Middle frontal gyrus (tissue), 1 donor: ENCODE measurements at regions not wholly inside any gene's neighbourhood (a gene's known extent, or its start where the extent isn't known, plus 50 kb on each side); places are given as distances from the start of the nearest gene placed in this dataset.

ENCODE experiments used
- DNase-seq: peaks from one replicate; pipeline ENCODE4 v3.0.0-alpha.2; 2015; ENCODE audit warnings: low spot score; ENCODE audit errors: extremely low spot score

DNA sequence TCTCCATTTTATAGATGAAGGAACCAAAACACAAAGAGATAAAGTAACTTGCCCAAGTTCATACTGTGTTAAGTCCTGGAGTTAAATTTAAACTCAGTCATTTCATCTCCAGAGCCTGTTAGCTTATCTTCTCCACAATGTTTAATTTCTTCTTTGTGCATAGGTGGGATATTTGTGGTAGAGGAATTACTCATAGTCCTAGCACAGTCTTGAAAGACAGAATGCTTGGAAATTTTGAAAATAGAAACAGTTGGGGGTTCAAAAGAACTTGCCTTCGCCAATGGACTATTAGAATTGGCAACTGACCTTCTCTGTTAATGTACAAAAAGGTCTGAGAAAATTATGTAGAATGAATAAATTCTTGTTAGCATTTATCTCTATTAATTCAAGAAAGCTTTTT is 832.0 kb upstream of the PRMT6 start:
- no peak for DNase-seq

DNA sequence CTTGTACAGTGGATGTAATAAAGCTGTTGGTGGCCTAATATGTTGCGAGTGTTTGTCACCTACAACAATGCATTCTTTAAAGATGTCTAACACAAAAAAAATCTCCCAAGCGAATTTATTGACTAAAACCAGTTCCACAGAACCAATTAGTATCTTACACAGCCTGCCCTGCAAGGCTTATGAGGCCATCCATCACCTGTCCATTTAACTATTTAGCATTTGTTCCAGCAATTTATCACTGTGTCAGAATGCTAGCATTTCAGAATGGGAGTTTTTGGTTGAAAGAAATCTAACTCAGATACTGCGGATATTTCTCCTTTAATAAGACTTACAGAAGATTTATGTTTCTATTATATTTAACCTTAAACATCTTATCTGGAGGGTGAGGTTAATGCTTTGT is 831.1 kb upstream of the PRMT6 start:
- DNase-seq, result no peak

DNA sequence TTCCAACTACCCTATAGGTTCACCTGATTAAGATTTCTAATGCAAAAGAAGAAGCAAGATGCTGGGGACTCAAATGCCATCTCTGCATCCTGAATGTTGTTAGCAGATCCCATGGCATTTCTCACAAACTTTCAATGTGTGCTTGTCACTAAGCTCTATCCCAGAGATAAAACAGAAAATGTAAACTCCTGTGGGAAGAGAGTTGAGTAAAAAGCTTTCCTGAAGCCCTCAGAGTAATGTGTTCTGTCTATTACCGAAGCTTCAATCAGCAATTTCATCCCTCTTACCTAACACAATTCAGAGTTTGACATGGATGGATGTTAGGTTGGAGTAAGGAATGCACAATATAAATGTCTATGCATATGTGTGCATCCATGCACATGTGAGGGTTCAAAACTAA is 829.9 kb upstream of the PRMT6 start:
- no peak for DNase-seq

DNA sequence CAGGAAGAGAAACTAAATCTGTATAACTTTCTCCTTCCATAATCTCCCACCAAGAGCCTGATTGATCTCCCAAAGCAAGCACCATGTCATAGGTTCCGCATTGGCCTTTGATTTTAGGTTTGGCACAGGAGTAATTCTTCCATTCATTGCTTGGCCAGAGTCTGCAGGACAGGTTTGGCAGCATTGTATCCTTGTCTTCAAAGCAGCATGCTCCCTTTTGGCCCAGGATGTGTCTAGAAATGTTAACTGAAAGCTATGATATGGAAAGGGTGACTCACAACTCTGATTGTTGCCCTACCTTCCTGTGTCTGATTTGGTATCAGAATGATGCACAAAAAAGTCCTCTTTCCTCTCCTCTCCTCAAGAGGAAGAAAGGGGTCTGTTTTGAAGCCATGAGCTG is 824.3 kb upstream of the PRMT6 start:
- DNase-seq, result no peak

DNA sequence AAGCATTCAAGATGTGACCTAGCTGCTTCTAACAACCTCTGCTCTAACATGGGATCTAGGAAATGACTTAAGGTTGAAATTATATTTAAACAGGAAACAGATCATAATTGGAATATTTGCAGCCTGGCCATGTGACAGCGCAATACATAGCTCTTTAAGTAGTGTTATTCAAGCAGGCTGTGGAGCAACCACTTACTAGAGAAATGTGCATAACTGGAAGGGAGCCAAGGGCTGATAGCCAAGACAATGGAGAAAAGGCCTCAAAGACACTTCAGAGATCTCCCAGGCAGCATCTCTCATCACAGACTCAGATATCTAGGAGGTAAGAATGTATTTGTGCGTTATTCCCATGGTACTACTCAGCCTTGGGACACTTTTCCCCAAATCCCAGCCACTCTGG is 823.0 kb upstream of the PRMT6 start:
- no peak for DNase-seq

DNA sequence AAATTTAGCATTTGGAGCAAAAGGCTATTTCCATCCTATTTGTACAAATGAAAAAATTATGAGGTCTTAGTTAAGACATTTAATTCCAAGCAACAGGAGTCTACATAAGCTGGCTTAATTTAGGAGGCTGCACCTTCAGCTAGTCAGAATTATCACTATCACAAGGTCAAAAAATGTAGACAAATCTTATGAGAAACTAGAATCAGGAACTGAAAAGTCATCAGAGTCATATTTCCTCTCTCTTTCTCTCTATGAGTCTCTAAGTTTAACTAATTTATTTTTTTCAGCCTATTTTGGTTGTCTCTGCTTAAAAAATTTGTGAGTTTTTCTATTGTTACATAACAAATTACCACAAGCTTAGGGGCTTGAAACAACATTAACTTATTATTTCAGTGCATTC is 807.1 kb upstream of the PRMT6 start:
- no peak for DNase-seq

DNA sequence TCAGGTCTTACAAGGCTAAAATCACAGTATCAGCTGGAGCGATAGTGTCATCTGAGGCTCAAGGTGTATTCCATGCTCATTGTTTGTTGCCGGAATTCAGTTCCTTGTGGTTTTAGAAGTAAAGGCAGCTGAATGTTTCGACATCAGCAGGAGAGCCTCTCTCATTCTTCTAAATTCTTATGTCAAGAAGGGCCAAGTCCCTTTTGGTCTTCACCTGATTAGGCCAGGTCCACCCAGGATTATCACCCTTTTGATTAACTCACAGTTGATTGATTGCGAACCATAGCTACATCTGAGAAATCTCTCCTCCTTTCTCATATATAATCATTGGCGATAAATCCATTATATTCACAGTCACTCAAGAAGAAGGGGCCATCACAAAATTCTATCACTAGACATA is 806.7 kb upstream of the PRMT6 start:
- no peak for DNase-seq

DNA sequence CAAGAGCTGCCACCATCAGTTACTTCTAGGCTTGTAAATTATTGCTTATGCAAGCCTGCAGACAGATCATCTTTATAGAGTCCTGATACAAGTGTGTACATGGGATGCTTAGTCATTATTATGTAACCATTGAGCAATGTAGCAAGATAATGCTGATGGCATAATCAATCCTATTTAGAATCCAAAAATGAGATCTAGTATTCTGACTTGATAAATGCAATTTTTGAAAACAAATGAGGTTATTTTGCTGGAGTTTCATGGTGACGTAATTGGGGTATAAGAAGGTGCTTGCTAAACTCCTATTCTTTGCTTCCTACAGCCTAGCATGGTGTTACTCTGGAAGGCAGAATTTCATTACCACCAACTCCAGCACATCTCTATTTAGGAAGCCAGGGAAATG is 801.7 kb upstream of the PRMT6 start:
- DNase-seq, result no peak

DNA sequence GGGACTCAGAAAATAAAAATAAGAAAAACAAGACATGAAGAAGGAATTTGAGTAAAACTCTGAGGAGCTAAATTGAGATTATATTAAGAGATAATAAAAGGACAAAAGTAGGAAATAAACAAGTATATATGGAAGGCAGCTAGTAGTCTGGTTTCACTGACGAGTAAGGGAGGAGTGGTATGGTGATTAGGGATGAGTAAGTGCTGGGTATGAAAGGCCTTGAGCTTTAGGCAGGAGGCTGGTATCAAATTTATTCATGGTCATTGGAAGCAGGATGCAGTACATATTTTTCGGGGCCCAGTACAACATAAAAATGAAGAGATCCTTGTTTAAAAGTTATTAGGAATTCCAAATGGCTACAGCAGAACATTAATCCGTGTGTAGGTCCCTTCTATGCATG is 789.7 kb upstream of the PRMT6 start:
- no peak for DNase-seq

DNA sequence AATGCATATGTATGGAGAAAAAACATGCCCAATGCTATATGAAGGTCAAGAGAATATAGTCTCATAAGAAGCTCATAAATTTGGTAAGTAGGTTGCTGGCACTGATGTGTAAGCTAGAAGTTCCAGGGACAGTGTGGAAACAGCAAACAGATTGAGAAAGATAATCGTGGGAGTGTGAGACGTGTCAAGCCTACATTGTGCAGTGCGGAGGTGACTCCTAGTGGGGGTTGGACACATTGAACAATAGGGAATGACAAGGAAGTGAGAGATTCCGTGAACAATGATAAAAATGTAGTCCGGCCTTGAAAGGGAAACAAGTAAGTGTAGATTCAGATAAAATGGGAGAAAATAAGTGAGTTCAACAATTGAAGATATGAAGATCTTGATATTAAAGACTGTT is 788.4 kb upstream of the PRMT6 start:
- peak; percentile 8 for DNase-seq

DNA sequence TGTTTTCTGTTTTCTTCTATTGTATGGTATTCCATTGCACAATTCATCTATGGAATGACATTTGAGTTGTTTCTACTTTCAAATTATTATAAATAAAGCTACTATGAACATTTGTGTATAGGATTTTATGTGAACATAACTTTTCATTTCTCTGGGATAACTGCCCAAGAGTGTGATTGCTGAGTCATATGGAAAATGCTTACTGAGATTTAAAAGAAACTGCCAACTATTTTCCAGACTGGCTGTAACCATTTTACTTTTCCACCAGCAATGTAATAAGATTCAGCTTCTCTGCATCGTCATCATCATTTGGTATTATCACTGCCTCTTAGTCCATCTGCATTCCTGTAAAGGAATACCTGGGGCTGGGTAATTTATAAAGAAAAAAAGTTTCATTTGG is 779.6 kb upstream of the PRMT6 start:
- DNase-seq, result peak; percentile 18

DNA sequence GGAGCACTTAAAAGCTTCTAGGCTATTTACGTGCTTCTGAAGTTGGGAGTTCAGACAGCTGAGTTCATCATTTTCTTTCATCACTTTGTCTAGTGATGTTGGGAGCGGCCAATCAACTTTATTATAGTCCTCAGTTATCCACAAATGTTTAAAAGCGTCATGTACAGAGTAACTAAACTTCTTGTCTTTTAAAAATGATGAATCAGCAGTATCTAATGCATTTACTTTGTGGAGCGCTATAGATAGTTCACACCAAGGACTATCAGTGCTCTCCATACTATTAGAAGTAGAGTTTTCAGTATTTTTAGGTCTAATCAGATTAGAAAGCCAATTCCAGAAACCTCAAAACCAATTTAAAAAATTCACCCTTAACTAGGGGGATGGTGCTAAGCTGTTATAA is 778.7 kb upstream of the PRMT6 start:
- DNase-seq, result no peak

DNA sequence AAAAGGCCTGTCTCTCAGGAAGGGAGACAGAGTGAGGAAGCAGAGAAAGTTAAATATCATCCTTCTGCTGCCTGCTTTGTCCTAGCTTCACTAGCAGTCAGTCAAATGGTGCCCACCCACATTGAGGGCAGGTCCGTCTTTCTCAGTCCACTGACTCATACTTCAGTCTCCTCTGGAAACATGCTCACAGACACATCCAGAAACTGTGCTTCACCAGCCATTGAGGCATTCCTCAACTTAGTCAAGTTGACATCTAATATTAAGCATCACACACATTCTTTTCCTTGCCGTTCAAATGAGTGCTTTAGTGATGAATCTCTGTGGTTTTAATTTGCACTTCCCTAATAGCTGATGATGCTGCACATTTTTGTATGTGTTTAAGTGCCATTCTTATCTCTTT is 777.8 kb upstream of the PRMT6 start:
- no peak for DNase-seq

DNA sequence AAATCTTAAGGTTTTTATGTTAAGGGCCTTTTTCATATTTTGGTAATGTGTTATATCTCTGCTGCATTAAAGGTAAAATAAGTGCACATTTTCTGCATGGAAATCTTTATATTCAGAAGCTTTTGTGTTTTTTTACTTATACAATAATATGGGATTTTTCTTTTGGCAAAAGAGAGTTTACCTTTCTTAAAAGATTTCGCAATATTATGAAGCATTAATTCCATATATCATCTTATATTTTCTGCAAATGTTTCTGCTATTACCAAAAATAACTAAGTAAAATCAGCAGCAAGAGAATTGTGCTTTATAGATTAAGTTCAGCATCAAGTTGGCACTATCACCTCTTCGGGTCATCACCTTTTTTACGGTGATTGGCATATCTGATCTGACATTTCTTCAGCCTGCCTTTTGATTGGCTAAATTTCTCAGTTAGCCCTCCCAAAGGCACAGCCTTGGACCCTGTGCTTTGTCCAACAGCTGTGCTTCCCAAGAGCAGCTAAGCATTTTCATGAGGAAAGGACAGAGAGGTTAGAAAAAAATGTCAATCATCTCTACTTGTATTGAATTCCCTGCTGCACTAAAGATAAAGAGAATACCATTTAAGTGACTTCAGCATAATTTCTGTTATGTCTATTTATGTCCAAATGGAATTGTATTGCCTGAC is 767.1 kb upstream of the PRMT6 start:
- no peak for DNase-seq

DNA sequence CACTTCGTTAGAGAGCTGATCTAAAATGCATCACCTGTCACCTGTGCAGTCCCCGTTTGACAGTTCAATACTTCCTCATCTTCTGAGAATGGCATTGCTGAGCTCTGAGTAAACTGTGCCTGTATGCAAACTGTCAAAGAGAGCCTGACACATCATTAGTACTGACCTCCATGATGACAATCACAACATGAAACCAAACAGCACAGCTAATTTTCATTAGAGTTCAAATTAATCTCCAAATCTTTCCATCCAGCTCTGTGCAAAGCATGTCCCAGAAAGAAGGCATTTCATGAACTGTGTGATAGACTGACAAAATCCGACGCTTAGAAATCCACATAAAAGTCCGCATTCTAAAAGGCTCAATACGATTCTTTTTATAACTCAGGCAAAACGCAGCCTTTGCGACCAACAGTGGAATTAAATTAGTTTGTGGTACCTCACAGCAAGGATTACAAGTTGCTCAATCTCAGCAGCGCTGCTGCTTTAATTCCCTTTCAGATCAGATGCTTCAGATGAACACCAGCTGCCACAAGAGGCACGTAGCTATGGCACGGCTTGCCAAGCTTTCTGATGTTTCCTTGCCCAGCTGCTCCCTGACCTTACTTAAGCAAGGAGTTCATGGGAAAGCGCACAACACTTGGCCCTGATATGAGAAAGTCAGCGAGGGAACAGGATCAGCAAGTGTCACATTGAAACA is 765.5 kb upstream of the PRMT6 start:
- no peak for DNase-seq

DNA sequence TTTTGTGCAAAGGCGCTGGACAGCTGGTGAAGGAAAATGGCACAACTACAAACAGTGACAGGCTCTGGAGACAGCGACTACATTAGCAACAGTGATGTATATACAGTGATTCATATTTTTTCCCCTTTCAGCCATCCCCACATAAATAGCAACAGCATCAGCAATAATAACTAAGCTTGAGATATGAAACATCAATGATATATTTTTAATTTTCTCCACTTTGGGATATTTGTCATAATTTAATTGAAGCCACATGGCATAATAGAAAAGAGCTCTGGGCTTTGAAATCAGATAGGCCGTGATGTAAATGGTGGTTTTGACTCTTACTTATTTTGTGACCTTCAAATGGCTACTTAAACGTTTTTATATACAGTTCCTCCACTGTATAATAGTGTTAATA is 764.3 kb upstream of the PRMT6 start:
- no peak for DNase-seq

DNA sequence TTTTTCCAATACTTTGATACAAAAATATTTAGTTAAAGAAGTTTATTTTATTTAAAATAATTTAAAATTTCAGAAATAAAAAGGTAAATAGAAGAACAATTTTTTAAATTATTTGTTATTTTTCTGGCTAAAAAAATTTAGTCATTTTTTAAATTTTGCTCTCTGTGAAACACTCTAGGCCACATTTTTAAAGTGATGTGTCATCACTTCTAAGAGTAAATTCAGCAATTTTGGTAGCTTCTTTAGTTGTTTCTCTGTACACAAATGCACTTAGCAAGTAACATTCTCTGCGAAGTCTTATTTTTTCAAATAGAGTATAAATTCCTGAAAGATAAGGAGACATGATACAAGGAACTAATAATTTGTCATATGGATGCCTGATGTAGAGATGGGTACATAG is 760.0 kb upstream of the PRMT6 start:
- no peak for DNase-seq

DNA sequence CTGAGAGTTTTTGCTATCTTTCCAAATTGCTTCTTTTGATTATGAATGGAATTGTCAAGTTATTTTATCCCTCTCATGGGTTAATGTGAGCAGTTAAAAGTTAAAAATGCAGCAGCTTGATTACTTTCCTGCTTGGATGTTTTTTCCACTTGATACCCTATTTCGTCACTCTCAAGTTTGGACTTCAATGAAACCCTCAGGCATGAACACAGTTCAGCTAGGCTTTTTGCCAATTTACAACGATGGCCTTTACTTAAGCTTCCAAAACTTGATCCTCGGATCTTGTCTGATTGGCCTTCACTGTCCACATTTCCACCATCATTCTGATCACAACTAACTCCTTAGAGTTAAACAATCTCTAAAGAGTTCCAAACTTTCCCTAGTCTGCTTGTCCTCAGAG is 752.4 kb upstream of the PRMT6 start:
- DNase-seq, result no peak

DNA sequence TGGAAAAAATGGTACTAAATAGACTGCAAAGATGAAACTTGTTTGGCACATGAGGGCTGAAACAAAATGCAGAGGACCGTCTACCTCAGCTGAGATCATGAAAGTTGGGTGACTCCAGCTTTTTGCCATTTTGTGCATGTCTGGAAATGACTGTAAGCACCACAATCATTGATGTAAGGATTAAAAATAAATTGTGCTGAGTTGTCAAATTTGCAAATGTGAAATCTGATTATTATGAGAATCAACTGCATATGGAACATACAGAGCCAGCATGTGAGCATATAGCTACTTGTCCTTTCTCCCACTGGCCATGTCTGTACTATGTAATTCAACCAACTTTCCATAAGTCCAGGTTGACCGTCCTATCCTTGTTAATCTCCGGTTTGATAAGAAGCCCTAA is 736.9 kb upstream of the PRMT6 start:
- no peak for DNase-seq

DNA sequence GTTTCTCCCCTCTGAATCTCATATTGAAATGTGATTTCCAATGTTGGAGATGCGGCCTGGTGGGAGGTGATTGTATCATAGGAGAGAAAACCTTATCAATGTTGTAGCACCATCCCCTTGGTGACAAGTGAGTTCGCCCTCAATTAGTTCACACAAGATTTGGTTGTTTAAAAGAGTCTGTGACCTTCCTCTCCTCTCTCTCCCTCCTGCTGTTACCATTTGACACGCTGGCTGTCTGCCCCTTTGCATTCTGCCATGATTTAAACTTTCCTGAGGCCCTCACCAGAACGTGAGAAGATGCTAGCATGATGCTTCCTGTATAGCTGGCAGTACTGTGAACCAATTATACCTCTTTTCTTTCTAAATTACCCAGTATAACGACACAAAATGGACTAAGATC is 730.9 kb upstream of the PRMT6 start:
- DNase-seq, result no peak

DNA sequence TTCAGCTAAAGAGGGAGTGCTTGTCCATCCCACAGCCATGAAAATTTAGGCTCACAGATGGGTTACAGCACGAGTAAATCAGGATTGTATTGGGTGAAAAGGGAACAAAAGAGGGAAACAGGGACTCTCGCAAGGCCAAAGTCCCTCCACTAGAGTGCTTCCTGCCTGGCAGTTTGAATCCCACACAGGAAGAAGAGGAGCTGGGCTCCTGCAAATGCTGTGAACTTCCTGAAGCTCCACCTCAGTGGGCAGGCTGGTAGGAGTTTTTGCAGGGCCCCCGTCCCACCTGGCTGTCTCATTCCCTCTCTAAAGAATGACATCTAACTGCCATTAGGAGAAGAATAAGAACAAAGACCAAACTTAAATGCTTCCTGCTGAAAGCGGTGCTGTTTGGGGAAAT is 712.0 kb upstream of the PRMT6 start:
- no peak for DNase-seq

DNA sequence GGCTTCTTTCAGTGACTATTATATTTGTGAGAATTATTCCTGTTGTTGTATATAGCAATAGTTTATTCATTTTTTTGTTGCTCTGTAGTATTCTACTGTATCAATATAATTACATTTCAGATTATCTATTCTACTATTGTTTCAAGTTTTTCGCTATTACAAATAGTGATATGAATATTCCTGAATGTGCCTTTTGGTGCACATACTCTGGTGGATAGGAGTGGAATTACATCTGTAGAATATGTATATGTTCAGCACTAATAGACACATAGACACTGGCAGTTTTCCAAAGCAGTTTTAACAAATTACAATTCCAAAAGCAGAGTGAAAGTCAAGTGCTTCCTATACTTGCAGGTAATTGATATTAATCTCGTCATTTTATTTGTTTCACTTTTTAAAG is 696.2 kb upstream of the PRMT6 start:
- no peak for DNase-seq

DNA sequence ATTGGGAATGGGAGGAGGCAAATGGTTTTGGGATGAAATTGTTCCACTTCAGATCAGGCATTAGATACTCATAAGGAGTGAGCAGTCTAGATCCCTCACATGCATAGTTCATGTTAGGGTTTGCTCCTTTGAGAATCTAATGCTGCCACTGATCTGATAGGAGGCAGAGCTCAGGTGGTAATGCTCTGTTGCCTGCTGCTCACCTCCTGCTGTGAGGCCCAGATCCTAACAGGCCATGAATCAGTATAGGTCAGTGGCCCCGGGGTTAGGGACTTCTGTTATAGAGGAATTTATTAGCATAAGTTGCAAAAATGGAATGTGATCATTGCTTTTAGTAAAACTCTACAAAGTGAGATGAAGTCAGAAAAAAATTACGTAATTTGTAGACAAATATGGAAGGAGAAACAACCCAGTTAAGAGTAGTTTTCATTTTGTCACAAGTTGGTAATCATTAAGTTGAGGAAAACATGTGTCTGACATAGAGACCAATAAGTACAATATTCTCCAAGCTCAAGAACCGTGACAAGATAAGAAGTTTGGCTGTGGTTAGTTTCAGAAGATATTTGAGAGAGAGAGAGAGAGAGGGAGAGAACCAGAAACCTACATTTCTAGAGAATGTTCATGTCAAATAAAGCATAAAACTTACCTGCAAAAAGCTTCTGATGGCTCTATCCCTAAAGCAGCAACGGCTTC is 689.7 kb upstream of the PRMT6 start:
- DNase-seq, result no peak
